Panc1 (cell line): ENCODE measurements at regions not wholly inside any gene's neighbourhood (a gene's known extent, or its start where the extent isn't known, plus 50 kb on each side); places are given as distances from the start of the nearest gene placed in this dataset.

Experiments
- ATAC-seq: fragments of 200-7000 bp; cut with Tn5 transposase; 2 replicates; pipeline ENCODE4 v1.9.1; 2020; ENCODE audit warnings: mild to moderate bottlenecking, moderate library complexity
- BruUV-seq: library from RNA; stranded (reverse); fragments of 400-500 nt; replicated peaks from 2 replicates; lab custom pipeline; 2021; lab: Mats Ljungman, UMichigan
- CTCF ChIA-PET: fragments of 300-600 bp; sonication (Branson Sonifier 250); formaldehyde crosslinking; loops from one replicate; lab custom pipeline; 2022; ENCODE audit warnings: antibody characterized with exemption; lab: Charles Lee
- POLR2A ChIA-PET: fragments of 300-600 bp; sonication (Branson Sonifier 250); formaldehyde crosslinking; loops from one replicate; lab custom pipeline; 2022; ENCODE audit warnings: antibody characterized with exemption; lab: Charles Lee
- DNase-seq: peaks from one replicate; pipeline ENCODE4 v3.0.0-alpha.2; 2010; ENCODE audit warnings: low read depth, low spot score
- H3K27ac ChIP-seq: 2 replicates; pipeline ENCODE4 v1.5.1; 2011; ENCODE audit warnings: mild to moderate bottlenecking, low read length, inconsistent platforms
- H3K27me3 ChIP-seq: fragments of 200-500 bp; sonication (Bioruptor generic); 2 replicates; pipeline ENCODE4 v1.6.0; 2014; ENCODE audit warnings: low read length, inconsistent platforms; ENCODE audit not compliant: control insufficient read depth, insufficient read depth
- H3K36me3 ChIP-seq: fragments of 200-500 bp; sonication (Bioruptor generic); 2 replicates; pipeline ENCODE4 v1.5.1; 2014; ENCODE audit warnings: inconsistent platforms, mild to moderate bottlenecking, low read length, moderate library complexity; ENCODE audit not compliant: control insufficient read depth, insufficient read depth
- H3K4me1 ChIP-seq: 2 replicates; pipeline ENCODE4 v1.5.1; 2011; ENCODE audit warnings: inconsistent platforms, mild to moderate bottlenecking, low read length, moderate library complexity; ENCODE audit not compliant: control insufficient read depth, insufficient read depth
- H3K4me3 ChIP-seq, 2 experiments: 2 replicates each; pipeline ENCODE4 v1.5.1; 2011 to 2012; ENCODE audit warnings: low read depth in 2 of 2, low read length in 2 of 2, mild to moderate bottlenecking in 2 of 2, inconsistent platforms in 1 of 2, moderate library complexity in 1 of 2
- H3K9me3 ChIP-seq: fragments of 200-500 bp; sonication (Bioruptor generic); 2 replicates; pipeline ENCODE4 v1.5.1; 2014; ENCODE audit warnings: low read depth, mild to moderate bottlenecking, inconsistent platforms, low read length, moderate library complexity; ENCODE audit not compliant: control insufficient read depth, insufficient read depth
- POLR2AphosphoS5 ChIP-seq: IDR thresholded peaks from 2 replicates; pipeline ENCODE4 v1.6.1; 2012; ENCODE audit warnings: mild to moderate bottlenecking, low read depth, low read length, moderate library complexity
- SIN3A ChIP-seq: IDR thresholded peaks from 2 replicates; pipeline ENCODE4 v1.6.1; 2012; ENCODE audit warnings: low read depth, mild to moderate bottlenecking, low read length, moderate library complexity, borderline replicate concordance; ENCODE audit not compliant: insufficient read depth
- TCF7L2 ChIP-seq: IDR thresholded peaks from 2 replicates; pipeline ENCODE4 v1.6.1; 2011; ENCODE audit warnings: mild to moderate bottlenecking, low read depth, low read length, inconsistent platforms
- in situ Hi-C: cut with HindIII; loops from 2 replicates; pipeline ENCODE4 v1.10.0; 2016; ENCODE audit warnings: low sequenced_read_pairs, low pct_unique_long_range_greater_than_20kb
- intact Hi-C: fragments of 100-400 bp; cut with micrococcal nuclease; formaldehyde crosslinking; loops from one replicate; pipeline ENCODE4 v1.10.0; 2022; ENCODE audit not compliant: unreplicated experiment
- TF ChIP-seq, protein P1 (sequence below), 2 experiments: IDR thresholded peaks; 2 replicates each; pipeline ENCODE4 v1.6.1; 2011 to 2012; ENCODE audit warnings: low read depth in 2 of 2, control low read depth in 1 of 2, low read length in 1 of 2, mild to moderate bottlenecking in 1 of 2, moderate library complexity in 1 of 2; ENCODE audit not compliant: insufficient read depth in 1 of 2
- TF ChIP-seq, protein P2 (sequence below): fragments of 450-650 bp; IDR thresholded peaks from 2 replicates; pipeline ENCODE4 v1.5.1; 2017; ENCODE audit warnings: mild to moderate bottlenecking

DNA sequence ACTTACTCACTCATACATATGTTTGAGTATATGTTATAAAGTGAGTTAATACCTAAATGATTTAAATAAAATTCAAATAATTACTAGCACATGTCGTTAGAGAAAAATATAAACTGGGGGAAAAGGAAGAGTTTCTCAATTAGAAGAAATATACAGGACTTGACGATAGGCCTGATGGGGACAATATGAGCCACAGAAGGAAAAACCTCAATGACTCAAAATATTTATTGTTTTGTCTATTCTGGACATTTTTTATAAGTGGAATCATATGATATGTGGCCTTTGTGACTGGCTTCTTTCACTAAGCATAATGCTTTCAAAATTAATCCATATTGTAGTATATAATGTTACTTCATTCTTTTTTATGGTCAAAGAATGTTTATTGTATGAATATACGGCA is 339.2 kb upstream of the PMFBP1 start:
- BruUV-seq = no TSS peak
- H3K36me3 ChIP-seq = no peaks in the 10 kb centered on the region
- no peak overlapping the region for H3K4me3 ChIP-seq
- no peak for ATAC-seq
- in situ Hi-C loops = no loop called here
- H3K27ac ChIP-seq = no peak overlapping the region
- no peaks in the 10 kb centered on the region for H3K27me3 ChIP-seq
- DNase-seq = no peak
- TF ChIP-seq TCF7L2 = no peak
- TF ChIP-seq SIN3A = no peak
- TF ChIP-seq, protein P1, sequence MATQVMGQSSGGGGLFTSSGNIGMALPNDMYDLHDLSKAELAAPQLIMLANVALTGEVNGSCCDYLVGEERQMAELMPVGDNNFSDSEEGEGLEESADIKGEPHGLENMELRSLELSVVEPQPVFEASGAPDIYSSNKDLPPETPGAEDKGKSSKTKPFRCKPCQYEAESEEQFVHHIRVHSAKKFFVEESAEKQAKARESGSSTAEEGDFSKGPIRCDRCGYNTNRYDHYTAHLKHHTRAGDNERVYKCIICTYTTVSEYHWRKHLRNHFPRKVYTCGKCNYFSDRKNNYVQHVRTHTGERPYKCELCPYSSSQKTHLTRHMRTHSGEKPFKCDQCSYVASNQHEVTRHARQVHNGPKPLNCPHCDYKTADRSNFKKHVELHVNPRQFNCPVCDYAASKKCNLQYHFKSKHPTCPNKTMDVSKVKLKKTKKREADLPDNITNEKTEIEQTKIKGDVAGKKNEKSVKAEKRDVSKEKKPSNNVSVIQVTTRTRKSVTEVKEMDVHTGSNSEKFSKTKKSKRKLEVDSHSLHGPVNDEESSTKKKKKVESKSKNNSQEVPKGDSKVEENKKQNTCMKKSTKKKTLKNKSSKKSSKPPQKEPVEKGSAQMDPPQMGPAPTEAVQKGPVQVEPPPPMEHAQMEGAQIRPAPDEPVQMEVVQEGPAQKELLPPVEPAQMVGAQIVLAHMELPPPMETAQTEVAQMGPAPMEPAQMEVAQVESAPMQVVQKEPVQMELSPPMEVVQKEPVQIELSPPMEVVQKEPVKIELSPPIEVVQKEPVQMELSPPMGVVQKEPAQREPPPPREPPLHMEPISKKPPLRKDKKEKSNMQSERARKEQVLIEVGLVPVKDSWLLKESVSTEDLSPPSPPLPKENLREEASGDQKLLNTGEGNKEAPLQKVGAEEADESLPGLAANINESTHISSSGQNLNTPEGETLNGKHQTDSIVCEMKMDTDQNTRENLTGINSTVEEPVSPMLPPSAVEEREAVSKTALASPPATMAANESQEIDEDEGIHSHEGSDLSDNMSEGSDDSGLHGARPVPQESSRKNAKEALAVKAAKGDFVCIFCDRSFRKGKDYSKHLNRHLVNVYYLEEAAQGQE (IDR thresholded peaks at IDR 0.05; ENCODE audit: insufficient read depth in 1 of 2, low read depth in 2 of 2, low read length in 1 of 2) = no peak
- H3K9me3 ChIP-seq = no peaks in the 10 kb centered on the region
- POLR2A ChIA-PET = no interaction called here
- CTCF ChIA-PET = no interaction called here
- intact Hi-C loops = no loop called here
- no peaks in the 10 kb centered on the region for H3K4me1 ChIP-seq

DNA sequence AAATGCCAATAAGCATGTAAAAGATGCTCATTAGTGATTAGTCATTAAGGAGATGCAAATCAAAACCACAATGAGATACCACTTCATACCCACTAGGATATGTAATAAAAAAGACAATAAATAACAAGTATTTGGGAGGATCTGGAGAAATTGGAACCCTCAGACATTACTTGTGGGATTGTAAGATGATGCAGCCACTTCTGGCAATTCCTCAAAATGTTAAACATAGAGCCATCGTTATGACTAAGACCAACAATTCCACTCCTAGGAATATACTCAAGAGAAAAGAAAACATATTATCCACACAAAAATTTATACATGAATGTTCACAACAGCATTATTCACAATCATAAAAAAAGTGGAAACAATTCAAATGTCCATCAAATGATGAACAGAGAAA is 336.2 kb upstream of the PMFBP1 start:
- H3K4me1 ChIP-seq = no peaks in the 10 kb centered on the region
- CTCF ChIA-PET = no interaction called here
- H3K36me3 ChIP-seq = no peaks in the 10 kb centered on the region
- no TSS peak for BruUV-seq
- DNase-seq (no peak), ATAC-seq (no peak)
- H3K27ac ChIP-seq = no peak overlapping the region
- in situ Hi-C loops (no loop called here), intact Hi-C loops (loop anchor here (10.0 kb wide), 1 partner anchor 547 kb away; no protein-coding TSS in a partner anchor)
- no peaks in the 10 kb centered on the region for H3K27me3 ChIP-seq
- H3K4me3 ChIP-seq = no peak overlapping the region
- TF ChIP-seq TCF7L2 (no peak), SIN3A (no peak), POLR2AphosphoS5 (no peak)
- TF ChIP-seq, protein P1 (IDR thresholded peaks at IDR 0.05; ENCODE audit: insufficient read depth in 1 of 2, low read depth in 2 of 2, low read length in 1 of 2) = no peak
- TF ChIP-seq, protein P2, sequence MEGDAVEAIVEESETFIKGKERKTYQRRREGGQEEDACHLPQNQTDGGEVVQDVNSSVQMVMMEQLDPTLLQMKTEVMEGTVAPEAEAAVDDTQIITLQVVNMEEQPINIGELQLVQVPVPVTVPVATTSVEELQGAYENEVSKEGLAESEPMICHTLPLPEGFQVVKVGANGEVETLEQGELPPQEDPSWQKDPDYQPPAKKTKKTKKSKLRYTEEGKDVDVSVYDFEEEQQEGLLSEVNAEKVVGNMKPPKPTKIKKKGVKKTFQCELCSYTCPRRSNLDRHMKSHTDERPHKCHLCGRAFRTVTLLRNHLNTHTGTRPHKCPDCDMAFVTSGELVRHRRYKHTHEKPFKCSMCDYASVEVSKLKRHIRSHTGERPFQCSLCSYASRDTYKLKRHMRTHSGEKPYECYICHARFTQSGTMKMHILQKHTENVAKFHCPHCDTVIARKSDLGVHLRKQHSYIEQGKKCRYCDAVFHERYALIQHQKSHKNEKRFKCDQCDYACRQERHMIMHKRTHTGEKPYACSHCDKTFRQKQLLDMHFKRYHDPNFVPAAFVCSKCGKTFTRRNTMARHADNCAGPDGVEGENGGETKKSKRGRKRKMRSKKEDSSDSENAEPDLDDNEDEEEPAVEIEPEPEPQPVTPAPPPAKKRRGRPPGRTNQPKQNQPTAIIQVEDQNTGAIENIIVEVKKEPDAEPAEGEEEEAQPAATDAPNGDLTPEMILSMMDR = no peak
- POLR2A ChIA-PET = no interaction called here
- H3K9me3 ChIP-seq = no peaks in the 10 kb centered on the region
